SK-MEL-5 (cell line): ENCODE measurements at regions not wholly inside any gene's neighbourhood (a gene's known extent, or its start where the extent isn't known, plus 50 kb on each side); places are given as distances from the start of the nearest gene placed in this dataset.
"Not testable (repeated sequence)": the region's sequence is repeated elsewhere in the genome, so short reads cannot be mapped to it uniquely, and the experiment has no call there.

Source experiments
- DNase-seq: peaks from one replicate; pipeline ENCODE4 v3.0.0-alpha.2; 2016; ENCODE audit warnings: low read depth, low spot score
- in situ Hi-C: cut with HindIII; loops from 2 replicates; pipeline ENCODE4 v1.10.0; 2016; ENCODE audit warnings: low sequenced_read_pairs, high pct_unique_total_duplicates, low pct_unique_long_range_greater_than_20kb

DNA sequence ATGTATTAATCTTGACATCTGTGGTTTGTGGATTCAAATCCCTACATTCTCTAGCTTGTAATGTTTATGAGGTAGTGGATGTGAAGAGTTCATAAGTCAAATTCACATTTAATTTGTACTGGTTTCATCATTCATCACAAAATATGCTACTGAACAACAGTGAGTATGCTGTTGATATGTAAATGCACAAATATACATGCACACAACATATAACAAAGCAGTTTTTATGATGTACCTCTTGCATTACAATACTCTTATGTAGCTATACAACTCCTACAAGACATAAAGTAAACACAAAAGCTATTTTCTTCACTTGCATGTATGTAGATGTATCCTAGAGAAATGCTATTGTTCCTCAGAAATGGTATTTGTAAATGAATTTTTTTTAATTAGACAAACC, 111.0 kb upstream of the ANTXRL start:
- in situ Hi-C loops: no loop called here
- DNase-seq: no peak

DNA sequence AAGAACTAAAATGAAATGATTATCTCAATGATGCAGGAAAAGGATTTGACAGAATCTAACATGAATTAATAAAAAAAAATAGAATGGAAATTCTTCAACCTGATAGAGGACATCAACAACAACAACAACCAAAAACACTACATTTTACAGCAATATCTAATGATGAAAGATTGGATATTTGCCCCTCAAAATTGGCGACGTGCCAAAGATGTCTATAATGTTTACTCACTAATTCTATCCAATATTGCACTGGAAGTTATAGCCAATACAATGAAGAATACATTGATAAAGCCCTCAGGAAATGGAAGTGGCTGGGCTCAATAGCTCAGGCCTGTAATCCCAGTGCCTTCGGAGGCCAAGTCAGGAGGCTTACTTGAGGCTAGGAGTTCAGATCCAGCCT, 99.4 kb upstream of the ANTXRL start:
- in situ Hi-C loops, DNase-seq: not testable (repeated sequence)

DNA sequence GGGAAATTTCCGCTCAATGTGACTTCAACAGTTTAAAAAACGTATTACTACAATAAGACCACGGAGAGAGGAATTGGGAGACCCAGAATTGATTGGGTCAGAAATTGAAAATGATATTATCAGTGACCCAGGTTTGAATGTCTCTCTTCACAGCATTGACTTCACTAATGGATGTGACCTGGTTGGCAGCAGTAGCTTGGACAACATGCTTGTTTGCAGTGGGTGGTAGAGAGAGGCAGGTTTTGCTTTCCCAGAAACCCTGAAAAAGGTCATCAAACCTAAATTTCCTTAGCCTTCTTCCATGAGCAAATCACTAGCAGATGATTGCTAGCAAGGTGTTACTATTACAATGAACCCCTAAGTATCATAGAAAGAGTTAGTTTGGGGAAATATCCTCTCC, 89.7 kb upstream of the ANTXRL start:
- no peak for DNase-seq
- in situ Hi-C loops: no loop called here

DNA sequence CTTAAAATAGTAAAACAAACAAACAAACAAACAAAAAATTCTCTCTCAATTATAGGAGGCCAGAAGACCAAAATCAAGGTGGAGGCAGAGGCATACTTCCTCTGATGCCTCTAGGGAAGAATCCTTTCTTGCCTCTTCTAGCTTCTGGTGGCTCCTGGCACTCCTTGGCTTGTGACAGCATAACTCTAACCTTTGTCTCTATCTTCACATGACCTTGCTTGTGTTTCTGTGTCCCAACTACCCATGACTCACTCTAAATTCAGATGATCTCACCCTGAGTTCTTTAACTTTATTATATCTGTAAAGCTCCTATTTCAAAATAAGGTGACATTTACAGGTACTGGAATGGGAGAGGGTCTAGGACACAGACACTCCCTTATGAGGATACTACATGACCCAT, 88.3 kb upstream of the ANTXRL start:
- DNase-seq: peak; percentile 12
- in situ Hi-C loops: no loop called here

DNA sequence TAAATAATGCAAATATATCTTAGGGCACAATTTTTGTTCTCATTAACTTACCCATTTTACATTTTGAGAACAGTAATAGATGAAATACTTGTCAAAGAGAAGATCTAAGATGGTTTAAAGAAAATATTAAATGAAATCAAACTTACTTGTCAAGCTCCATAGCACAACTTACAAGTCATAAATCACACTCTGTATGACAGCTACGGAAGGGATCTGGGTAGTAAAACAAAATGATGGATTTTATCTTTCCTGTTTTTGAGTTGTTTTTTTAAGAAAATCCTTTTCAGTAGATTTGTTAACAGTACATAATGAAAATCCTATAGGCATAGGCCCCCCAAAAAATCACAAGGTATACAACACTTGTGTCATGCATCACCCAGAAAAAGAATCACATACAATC, 84.4 kb upstream of the ANTXRL start:
- in situ Hi-C loops, DNase-seq: not testable (repeated sequence)

DNA sequence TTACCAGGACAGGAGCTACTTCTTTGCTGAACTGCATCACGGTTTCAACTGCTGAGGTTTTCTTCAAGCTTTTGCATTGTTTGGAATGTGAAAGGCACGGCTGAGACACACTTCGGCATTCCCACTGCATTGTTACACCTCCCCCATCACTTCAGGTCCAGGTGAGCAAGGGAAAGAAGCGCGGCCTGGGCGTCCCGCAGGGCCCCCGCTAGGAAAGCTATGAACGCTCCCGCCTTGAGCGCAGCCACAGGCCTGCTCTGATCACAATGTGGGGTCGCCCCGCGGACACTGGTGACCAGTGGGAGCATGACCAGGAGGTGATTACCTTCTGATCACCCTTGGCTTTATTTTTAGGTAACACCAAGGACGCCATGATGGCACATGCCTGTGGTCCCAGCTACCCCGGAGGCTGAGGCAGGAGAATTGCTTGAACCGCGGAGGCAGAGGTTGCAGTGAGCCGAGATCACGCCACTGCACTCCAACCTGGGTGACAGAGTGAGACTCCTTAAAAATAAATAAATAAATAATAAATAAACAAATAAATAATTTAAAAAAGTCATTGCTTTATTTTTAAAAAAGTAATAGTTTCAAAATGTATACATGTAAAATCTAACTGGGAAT, 82.2 kb upstream of the ANTXRL start:
- DNase-seq, in situ Hi-C loops: not testable (repeated sequence)

DNA sequence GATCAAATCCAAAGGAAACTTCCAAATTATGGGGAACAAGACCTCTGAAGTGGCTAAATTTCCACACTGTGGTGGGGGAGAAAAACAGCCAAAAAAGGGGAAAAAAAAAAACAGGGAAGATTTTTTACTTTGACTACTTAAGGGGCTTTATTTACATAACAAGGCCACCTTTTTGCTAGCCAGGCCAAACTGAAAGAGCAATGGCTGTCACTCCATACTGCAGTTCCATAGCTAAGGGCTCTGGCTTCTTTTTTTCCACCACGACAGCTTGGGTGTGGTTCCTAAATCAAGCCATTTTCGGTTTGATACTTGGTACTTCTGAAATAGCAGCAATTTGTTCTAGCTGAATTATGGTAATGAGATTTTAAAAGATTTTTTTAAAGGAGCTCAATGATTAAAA, 76.4 kb upstream of the ANTXRL start:
- in situ Hi-C loops, DNase-seq: not testable (repeated sequence)

DNA sequence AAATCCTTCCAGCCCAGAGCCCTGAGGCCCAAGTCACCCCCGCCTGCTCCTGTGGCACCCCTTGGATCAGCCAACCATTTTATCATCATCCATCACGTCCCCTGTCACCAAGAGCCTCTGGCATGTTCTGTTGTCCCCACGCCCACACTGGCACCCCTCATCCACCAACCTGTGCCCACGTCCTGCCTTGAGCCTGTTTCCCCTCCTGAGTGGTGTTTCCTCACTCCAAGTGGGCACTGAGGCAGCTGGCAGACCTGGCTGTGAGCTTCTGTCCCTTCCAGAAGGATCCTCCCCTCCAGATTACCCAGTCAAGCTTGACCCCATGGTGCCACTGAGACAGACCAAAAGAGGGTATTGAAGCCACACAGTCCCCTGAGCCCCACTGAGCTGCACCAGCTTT, 71.4 kb upstream of the ANTXRL start:
- in situ Hi-C loops: no loop called here

DNA sequence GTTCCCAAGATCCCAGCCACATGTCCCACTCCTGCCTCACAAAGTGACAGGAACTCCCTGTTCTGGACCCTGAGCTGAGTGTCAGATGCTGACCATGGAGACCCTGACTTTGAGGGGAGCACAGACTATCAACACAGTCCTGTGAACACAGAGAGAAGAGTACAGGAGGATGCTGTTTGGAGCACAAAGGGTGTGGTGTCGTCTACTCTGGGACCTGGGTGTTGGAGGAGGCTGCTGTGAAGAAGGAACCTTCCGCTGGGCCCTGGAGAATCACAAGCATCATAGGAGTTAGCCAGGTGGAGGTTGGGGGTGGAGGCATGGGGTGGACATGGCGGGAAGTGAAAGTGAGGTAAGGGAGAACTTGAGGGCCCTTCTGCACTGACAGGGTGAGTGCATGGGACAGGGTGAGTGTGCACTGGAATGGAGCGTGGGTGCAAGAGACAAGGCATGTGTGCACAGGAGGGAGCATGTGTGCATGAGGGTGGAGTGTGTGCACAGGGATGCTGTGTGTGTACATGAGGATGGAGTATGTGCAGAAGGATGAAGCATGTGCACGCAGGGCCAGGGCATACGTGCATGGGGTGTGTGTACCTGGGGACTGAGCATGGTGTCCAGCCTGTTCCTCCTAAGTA, 70.7 kb upstream of the ANTXRL start:
- in situ Hi-C loops: no loop called here

More for the DNA sequence above, 71.4 kb upstream of the ANTXRL start:
- no peak for DNase-seq

DNA sequence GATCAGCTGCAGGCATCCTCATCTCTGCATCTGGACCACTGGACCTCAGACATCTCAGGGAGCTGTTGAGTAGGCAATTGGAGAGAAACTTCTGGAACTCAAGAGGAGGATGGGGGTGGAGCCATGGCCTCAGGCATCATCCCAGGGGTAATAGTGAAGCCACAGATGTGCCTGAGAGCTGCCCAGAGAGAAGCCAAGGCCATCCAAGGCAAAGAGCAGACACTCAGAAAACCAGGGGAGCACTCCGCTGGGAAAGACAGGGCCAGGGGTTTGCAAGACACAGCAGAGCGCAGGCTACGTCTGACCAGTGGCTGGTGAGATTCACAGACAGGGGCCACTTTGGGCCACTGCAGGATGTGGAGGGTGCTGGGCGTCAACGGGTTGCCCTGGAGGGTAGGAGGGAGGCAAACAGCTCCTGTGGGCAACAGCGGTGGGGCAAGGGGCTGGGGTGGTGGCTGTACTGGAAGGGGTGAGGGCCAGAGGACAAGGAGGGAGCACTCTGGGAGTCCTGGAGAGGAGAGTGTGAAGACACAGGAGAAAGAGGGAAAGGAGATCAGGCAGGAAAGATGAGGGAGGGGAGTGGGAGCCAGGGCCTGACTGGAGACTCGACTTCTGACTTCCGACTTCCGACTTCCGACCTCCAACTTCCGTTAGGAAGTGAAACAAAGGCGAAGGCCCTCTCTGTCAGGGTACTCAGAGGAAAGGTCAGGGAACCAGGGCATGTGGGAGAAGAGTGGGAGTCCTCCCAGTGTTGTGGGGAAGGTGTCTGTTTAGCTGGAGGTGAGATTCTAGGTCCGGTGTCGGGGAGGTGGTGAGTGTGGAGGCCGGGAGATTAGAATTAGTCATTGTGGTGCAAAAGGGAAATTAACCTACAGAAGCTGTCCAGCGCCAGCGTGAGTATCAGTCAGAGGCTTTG, 69.7 kb upstream of the ANTXRL start:
- in situ Hi-C loops: no loop called here
- DNase-seq: no peak

More for the DNA sequence above, 70.7 kb upstream of the ANTXRL start:
- no peak for DNase-seq

DNA sequence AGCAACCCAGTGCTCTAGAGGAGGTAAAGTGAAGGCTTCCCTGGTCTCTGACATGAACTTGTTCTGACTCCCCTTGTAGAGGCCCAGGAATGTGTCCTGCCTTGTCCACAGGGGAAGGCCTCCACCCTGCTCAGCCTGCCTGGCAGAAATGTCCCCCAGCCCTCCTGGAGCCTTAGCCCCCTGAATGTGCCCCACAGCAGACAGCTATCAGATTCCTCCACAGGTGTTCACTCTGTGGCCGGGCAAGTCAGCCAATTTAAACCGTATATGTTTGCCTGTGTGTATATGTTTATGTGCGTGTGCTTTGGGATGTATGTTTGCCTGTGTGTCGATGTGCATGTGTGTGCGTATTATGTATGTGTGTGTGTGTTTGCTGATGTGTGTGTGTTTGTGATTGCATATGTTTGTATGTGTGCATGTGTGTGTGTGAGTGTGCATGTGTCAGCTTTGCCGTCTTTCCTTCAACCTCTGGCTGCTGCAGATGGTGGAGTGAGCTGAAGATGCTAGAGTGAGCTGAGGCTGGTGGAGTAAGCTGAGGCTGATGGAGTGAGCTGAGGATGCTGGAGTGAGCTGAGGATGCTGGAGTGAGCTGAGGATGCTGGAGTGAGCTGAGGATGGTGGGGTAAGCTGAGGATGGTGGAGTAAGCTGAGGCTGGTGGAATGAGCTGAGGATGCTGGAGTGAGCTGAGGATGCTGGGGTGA, 68.9 kb upstream of the ANTXRL start:
- no peak for DNase-seq
- in situ Hi-C loops: no loop called here

DNA sequence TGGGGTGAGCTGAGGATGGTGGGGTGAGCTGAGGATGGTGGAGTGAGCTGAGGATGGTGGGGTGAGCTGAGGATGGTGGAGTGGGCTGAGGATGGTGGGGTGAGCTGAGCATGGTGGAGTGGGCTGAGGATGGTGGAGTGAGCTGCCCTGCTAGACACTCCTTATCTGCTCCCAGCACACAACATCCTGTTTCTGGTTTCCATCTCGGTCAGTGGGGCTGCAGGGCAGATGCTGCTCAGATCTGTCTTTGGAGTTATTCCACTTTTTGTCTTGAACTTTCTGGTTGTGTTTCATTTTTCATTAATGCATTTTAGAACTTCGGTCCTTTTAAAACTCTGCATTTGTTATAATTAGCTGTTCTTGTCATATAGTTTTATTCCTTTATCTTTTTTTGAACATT, 67.9 kb upstream of the ANTXRL start:
- DNase-seq: no peak
- in situ Hi-C loops: no loop called here

DNA sequence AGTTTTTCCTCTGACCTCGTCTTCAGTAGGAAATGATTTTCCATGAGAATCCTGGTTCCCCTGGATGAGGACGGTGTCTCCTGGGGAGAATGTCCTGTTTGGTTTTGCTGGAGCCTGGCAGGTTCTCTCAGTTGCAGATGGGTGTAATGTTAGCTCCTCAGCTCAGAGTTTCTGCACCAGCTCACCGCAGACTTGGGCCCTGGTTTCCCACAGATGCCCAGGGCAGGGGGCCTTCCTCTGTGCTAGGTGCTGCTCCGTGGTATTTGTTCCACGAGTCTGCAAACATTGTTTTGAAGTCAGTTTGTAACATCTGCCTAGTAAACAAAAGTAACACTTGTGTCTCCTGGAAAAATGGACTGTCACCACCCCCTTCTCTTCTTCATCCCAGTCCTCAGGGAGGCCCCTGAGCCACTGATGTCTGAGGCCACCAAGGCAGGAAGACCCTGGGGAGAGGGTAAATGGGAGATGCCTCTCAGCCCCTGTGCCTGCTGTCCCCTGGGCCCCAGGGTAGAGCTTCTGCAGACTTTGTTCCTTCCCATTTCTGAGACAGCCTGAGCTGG, 67.3 kb upstream of the ANTXRL start:
- DNase-seq, in situ Hi-C loops: not testable (repeated sequence)

DNA sequence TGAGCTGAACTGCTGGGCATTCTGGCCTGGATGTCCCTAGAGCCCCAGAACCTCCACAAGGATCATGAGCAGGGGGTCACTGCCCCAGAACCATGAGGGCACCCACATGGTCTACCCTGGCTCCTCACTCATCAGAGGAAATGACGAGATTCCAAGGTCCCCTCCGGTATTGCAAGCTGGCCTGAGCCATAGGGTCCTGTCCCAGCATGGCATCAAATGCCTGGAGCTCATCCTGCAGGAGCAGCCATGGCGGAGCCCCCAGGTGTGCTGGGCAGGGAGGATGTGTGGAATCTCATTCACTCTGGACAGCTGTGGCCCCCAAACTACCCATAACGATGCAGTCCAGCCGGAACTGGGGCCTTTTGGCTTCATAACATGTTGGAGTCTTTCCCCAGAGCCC, 66.6 kb upstream of the ANTXRL start:
- DNase-seq: no peak
- in situ Hi-C loops: no loop called here

DNA sequence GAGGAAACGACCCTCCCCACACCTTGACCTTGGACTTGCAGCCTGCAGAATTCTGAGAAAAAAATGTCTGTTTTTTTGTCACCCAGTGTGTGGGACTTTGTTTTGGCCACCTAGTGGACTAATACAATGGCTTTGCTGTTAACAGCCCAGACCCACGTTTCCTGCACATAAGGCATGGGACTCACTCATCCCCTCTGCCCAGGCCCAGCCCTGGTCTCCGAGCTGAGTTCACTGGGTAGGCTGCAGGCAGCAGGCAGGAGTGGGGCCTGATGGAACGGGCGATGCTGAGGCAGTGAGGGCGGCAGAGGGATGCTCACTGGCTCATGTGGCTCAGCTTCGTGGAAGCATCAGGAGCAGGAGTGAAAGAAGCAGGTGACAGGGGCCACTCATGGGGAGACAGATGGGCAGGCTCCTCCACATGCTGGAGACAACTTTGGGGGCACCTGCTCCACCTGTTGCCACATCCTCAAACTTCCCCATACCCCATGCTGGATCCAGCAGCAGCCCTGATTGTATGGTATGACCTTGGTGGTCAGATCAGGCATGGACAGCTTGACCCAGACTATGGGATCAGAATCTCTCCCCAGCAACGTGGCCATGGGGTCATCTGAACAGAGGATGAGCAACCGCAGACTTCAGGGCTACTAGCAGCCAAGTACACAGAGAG, 65.8 kb upstream of the ANTXRL start:
- peak; percentile 19 for DNase-seq
- in situ Hi-C loops: no loop called here

DNA sequence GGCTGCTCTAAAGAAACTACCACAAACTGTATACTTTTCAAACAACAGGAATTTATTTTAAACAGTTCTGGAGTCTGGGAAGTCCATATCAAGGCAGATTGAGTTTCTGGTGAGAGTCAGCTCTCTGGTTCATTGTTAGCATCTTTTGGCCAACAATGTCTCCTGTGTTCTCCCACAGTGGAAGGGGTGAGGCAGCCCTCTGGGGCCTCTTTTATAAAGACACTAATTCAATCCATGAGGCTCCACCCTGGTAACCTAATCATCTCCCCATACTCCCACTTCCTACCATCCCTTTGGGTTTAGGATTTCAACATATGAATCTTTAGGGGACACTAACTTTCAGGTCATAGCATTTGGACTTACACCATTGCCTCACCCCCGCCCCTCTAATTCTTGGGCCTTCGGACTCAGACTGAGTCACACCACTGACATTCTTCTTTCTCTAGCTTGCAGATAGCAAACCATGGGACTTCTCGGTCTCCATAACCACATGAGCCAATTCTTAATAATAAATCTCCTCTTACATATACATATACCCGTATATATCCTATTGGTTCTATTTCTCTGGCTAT, 64.3 kb upstream of the ANTXRL start:
- peak; percentile 51 for DNase-seq
- in situ Hi-C loops: no loop called here

DNA sequence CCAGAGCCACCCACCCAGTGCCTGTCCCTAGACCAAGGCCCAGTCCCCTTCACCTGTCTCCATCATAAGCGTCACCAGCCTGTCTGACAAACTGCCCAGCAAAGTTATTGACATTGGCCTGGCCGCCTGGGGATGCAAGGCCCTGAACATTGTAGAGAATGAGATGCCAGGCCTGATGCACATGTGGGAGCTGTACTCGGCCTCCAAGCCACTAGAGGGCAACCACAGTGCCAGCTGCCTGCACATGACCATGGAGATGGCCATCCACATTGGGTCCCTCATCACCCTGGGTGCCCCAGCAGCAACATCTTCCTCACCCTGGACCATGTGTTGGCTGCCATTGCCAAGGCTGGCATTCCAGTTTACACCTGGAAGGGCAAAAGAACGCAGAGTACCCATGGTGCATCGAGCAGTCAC, 63.7 kb upstream of the ANTXRL start:
- in situ Hi-C loops: no loop called here
- no peak for DNase-seq
